ENCODE measurements at regions not wholly inside any gene's neighbourhood (a gene's known extent, or its start where the extent isn't known, plus 50 kb on each side); places are given as distances from the start of the nearest gene placed in this dataset.

DNA sequence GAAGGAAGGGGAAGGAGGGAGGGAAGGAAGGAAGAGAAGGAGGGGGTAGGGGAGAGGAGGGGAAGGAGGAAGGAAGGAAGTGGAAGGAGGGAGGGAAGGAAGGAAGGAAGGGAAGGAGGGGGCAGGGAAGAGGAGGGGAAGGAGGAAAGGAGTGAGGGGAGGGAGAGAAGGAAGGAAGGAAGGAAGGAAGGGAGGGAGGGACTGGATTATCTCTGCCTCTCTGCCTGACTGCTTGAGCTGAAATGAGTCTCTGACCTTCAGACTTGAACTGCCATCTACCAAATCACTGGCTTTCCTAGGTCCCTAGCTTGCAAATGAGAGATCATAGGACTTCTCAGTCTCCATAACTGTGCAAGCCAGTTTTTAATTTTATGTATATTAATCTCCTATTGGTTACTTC lies 436.8 kb downstream of the PREX1 start:
- Histone ChIP-seq H3K36me3 (ENCODE audit: control insufficient read depth in 1 of 2, insufficient read depth in 2 of 2, low read length in 2 of 2) (no peaks in the 10 kb centered on the region), H3K27ac (ENCODE audit: low read depth, low read length) (no peak overlapping the region), H2AK5ac (ENCODE audit: low read length) (no peak overlapping the region), H4K12ac (ENCODE audit: low read depth, low read length) (no peak overlapping the region), H2BK12ac (ENCODE audit: low read length) (no peak overlapping the region), H3K23ac (ENCODE audit: low read length) (no peak overlapping the region), H2BK120ac (ENCODE audit: insufficient read depth, low read length, poor library complexity) (no peak overlapping the region), H3K18ac (ENCODE audit: low read length) (no peak overlapping the region), H3K27me3 (ENCODE audit: insufficient read depth, low read length) (no peaks in the 10 kb centered on the region), H2BK5ac (ENCODE audit: low read depth, low read length, poor library complexity) (no peak overlapping the region), H3K4me2 (ENCODE audit: low read length) (no peak overlapping the region), H2AFZ (ENCODE audit: insufficient read depth, low read length, poor library complexity) (no peak overlapping the region), H4K91ac (ENCODE audit: low read depth, low read length) (no peak overlapping the region), H3K79me2 (ENCODE audit: control insufficient read depth, insufficient read depth, low read length, poor library complexity) (no peaks in the 10 kb centered on the region), H3K4me3 (ENCODE audit: low read depth, low read length) (no peak overlapping the region), H3K79me1 (ENCODE audit: low read length) (no peaks in the 10 kb centered on the region), H3K4me1 (ENCODE audit: control insufficient read depth in 1 of 2, insufficient read depth in 2 of 2, low read length in 2 of 2) (peaks cover 3 to 5% of the 10 kb centered on the region in 2 experiments), H3K9me3 (ENCODE audit: insufficient read depth, low read depth, low read length) (peaks cover 12% of the 10 kb centered on the region), H3K14ac (ENCODE audit: low read length) (no peak overlapping the region), H4K8ac (ENCODE audit: low read depth, low read length) (no peak overlapping the region), H3K9ac (ENCODE audit: low read length) (no peak overlapping the region), H3K4ac (ENCODE audit: low read depth, low read length) (no peak overlapping the region)
- no peak for DNase-seq

DNA sequence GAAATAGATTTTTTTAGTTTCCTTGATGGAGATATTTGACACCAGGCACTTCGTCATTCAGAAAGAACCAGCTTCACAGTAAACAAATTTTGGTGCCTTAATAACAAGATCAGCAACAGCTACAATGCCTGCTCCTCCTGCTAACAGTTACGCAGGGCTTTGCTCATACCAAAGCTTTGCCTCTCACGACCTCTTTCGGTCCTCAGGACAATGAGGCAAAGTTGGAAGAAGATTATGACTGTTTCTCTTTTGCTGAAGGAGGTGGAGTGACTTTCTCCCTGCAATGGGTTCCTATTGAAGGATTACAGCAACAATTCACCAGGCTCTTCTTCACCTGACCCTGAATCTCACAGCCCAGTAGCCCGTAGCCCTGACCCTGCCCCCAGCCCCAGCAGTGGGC lies 440.1 kb downstream of the PREX1 start:
- Histone ChIP-seq H3K4me3 (ENCODE audit: low read depth, low read length) (no peak overlapping the region), H3K27me3 (ENCODE audit: insufficient read depth, low read length) (no peaks in the 10 kb centered on the region), H3K27ac (ENCODE audit: low read depth, low read length) (no peak overlapping the region), H3K9me3 (ENCODE audit: insufficient read depth, low read depth, low read length) (peaks cover 8% of the 10 kb centered on the region), H3K18ac (ENCODE audit: low read length) (no peak overlapping the region), H4K91ac (ENCODE audit: low read depth, low read length) (no peak overlapping the region), H3K79me1 (ENCODE audit: low read length) (no peaks in the 10 kb centered on the region), H4K8ac (ENCODE audit: low read depth, low read length) (no peak overlapping the region), H2BK5ac (ENCODE audit: low read depth, low read length, poor library complexity) (no peak overlapping the region), H2BK12ac (ENCODE audit: low read length) (no peak overlapping the region), H4K12ac (ENCODE audit: low read depth, low read length) (no peak overlapping the region), H3K9ac (ENCODE audit: low read length) (no peak overlapping the region), H3K23ac (ENCODE audit: low read length) (no peak overlapping the region), H2BK120ac (ENCODE audit: insufficient read depth, low read length, poor library complexity) (no peak overlapping the region), H2AK5ac (ENCODE audit: low read length) (no peak overlapping the region), H3K36me3 (ENCODE audit: control insufficient read depth in 1 of 2, insufficient read depth in 2 of 2, low read length in 2 of 2) (no peaks in the 10 kb centered on the region), H3K4me1 (ENCODE audit: control insufficient read depth in 1 of 2, insufficient read depth in 2 of 2, low read length in 2 of 2) (no peaks in the 10 kb centered on the region), H3K4me2 (ENCODE audit: low read length) (no peak overlapping the region), H3K14ac (ENCODE audit: low read length) (no peak overlapping the region), H3K79me2 (ENCODE audit: control insufficient read depth, insufficient read depth, low read length, poor library complexity) (no peaks in the 10 kb centered on the region), H3K4ac (ENCODE audit: low read depth, low read length) (no peak overlapping the region), H2AFZ (ENCODE audit: insufficient read depth, low read length, poor library complexity) (no peak overlapping the region)
- no peak for DNase-seq
- WGBS (ENCODE audit: extremely low coverage, insufficient coverage, insufficient read length), result no CpG with 5 or more reads among the region's 5 CpGs

GRCh38 chr20:48385527-48385926 lies 442.3 kb downstream of the PREX1 start:
- Histone ChIP-seq H4K8ac (ENCODE audit: low read depth, low read length) (no peak overlapping the region), H3K4me2 (ENCODE audit: low read length) (no peak overlapping the region), H3K4me1 (ENCODE audit: control insufficient read depth in 1 of 2, insufficient read depth in 2 of 2, low read length in 2 of 2) (no peaks in the 10 kb centered on the region), H2BK5ac (ENCODE audit: low read depth, low read length, poor library complexity) (no peak overlapping the region), H2BK120ac (ENCODE audit: insufficient read depth, low read length, poor library complexity) (no peak overlapping the region), H2AFZ (ENCODE audit: insufficient read depth, low read length, poor library complexity) (no peak overlapping the region), H3K36me3 (ENCODE audit: control insufficient read depth in 1 of 2, insufficient read depth in 2 of 2, low read length in 2 of 2) (no peaks in the 10 kb centered on the region), H3K4ac (ENCODE audit: low read depth, low read length) (no peak overlapping the region), H3K14ac (ENCODE audit: low read length) (no peak overlapping the region), H3K27ac (ENCODE audit: low read depth, low read length) (no peak overlapping the region), H3K79me1 (ENCODE audit: low read length) (no peaks in the 10 kb centered on the region), H3K9ac (ENCODE audit: low read length) (no peak overlapping the region), H3K27me3 (ENCODE audit: insufficient read depth, low read length) (no peaks in the 10 kb centered on the region), H3K9me3 (ENCODE audit: insufficient read depth, low read depth, low read length) (peaks cover 3% of the 10 kb centered on the region), H4K12ac (ENCODE audit: low read depth, low read length) (no peak overlapping the region), H4K91ac (ENCODE audit: low read depth, low read length) (no peak overlapping the region), H2AK5ac (ENCODE audit: low read length) (no peak overlapping the region), H3K23ac (ENCODE audit: low read length) (no peak overlapping the region), H3K4me3 (ENCODE audit: low read depth, low read length) (no peak overlapping the region), H3K18ac (ENCODE audit: low read length) (no peak overlapping the region), H2BK12ac (ENCODE audit: low read length) (no peak overlapping the region), H3K79me2 (ENCODE audit: control insufficient read depth, insufficient read depth, low read length, poor library complexity) (no peaks in the 10 kb centered on the region)
- WGBS (ENCODE audit: extremely low coverage, insufficient coverage, insufficient read length), result 100% methylated on average over 1 of the region's 4 CpGs
- DNase-seq, result no peak

DNA sequence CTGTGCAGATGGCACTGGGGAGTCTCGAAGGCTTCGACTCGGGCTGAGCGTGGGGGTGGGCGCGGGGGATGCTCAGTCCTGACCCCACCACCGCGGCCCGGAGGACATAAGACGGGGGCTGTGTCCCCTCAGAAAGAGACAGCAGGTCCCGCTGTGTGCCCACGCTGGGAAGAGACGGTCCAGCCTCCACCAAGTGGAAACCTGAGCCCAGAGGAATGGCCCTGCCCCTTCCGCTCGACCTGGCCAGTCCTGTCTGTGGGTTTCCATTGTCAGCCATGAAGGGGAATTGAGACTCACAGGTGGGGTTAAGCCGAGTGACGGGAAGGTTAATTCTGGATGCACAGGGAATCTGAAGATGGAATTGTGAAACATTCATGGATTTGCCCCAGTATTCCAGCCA lies 442.7 kb downstream of the PREX1 start:
- no peak overlapping the region for H2BK5ac ChIP-seq (ENCODE audit: low read depth, low read length, poor library complexity)
- no peaks in the 10 kb centered on the region for H3K4me1 ChIP-seq (ENCODE audit: control insufficient read depth in 1 of 2, insufficient read depth in 2 of 2, low read length in 2 of 2)
- H2BK12ac ChIP-seq (ENCODE audit: low read length), result no peak overlapping the region
- H4K91ac ChIP-seq (ENCODE audit: low read depth, low read length), result no peak overlapping the region
- H3K79me2 ChIP-seq (ENCODE audit: control insufficient read depth, insufficient read depth, low read length, poor library complexity), result no peaks in the 10 kb centered on the region
- H3K23ac ChIP-seq (ENCODE audit: low read length), result no peak overlapping the region
- no peak overlapping the region for H3K4me3 ChIP-seq (ENCODE audit: low read depth, low read length)
- no peak overlapping the region for H3K9ac ChIP-seq (ENCODE audit: low read length)
- no peak overlapping the region for H2BK120ac ChIP-seq (ENCODE audit: insufficient read depth, low read length, poor library complexity)
- H2AFZ ChIP-seq (ENCODE audit: insufficient read depth, low read length, poor library complexity), result no peak overlapping the region
- H3K27me3 ChIP-seq (ENCODE audit: insufficient read depth, low read length), result no peaks in the 10 kb centered on the region
- WGBS (ENCODE audit: extremely low coverage, insufficient coverage, insufficient read length), result no CpG with 5 or more reads among the region's 17 CpGs
- no peak overlapping the region for H3K27ac ChIP-seq (ENCODE audit: low read depth, low read length)
- H3K14ac ChIP-seq (ENCODE audit: low read length), result no peak overlapping the region
- H3K79me1 ChIP-seq (ENCODE audit: low read length), result no peaks in the 10 kb centered on the region
- no peak overlapping the region for H3K18ac ChIP-seq (ENCODE audit: low read length)
- H4K12ac ChIP-seq (ENCODE audit: low read depth, low read length), result no peak overlapping the region
- no peak overlapping the region for H3K4ac ChIP-seq (ENCODE audit: low read depth, low read length)
- no peak overlapping the region for H2AK5ac ChIP-seq (ENCODE audit: low read length)
- H4K8ac ChIP-seq (ENCODE audit: low read depth, low read length), result no peak overlapping the region
- no peak overlapping the region for H3K4me2 ChIP-seq (ENCODE audit: low read length)
- H3K36me3 ChIP-seq (ENCODE audit: control insufficient read depth in 1 of 2, insufficient read depth in 2 of 2, low read length in 2 of 2), result no peaks in the 10 kb centered on the region
- peaks cover 3% of the 10 kb centered on the region for H3K9me3 ChIP-seq (ENCODE audit: insufficient read depth, low read depth, low read length)
- DNase-seq, result no peak
